Naive thymus-derived CD4-positive, alpha-beta T cell (primary cell): ENCODE measurements at regions not wholly inside any gene's neighbourhood (a gene's known extent, or its start where the extent isn't known, plus 50 kb on each side); places are given as distances from the start of the nearest gene placed in this dataset.

ENCODE experiments used
- ATAC-seq: fragments of 150-1000 bp; cut with Tn5 transposase; 2 replicates; pipeline ENCODE4 v1.10.0; 2021; ENCODE audit warnings: mild to moderate bottlenecking, moderate library complexity
- CTCF ChIA-PET: fragments of 350-600 bp; sonication (Branson Sonifier 250); formaldehyde crosslinking; loops from one replicate; lab custom pipeline; 2021; ENCODE audit warnings: antibody characterized with exemption; lab: Charles Lee
- POLR2A ChIA-PET: fragments of 350-600 bp; sonication (Branson Sonifier 250); formaldehyde crosslinking; loops from one replicate; lab custom pipeline; 2021; ENCODE audit warnings: antibody characterized with exemption, inconsistent platforms; lab: Charles Lee
- DNase-seq, 9 donors: peaks; one replicate each; pipeline versions ENCODE4 v3.0.0 to v3.0.0-alpha.2; 2020 to 2022; ENCODE audit warnings: mixed read lengths in 1 of 9
- H3K27ac ChIP-seq: one replicate; pipeline ENCODE4 v1.7.0; 2013; ENCODE audit warnings: mild to moderate bottlenecking, low read depth, low read length, moderate library complexity
- H3K27me3 ChIP-seq, 2 donors: one replicate each; pipeline ENCODE4 v1.7.0; 2013; ENCODE audit warnings: low read length in 2 of 2, mild to moderate bottlenecking in 2 of 2, moderate library complexity in 2 of 2; ENCODE audit not compliant: control insufficient read depth in 2 of 2, insufficient read depth in 2 of 2
- H3K36me3 ChIP-seq, 3 experiments: 1 replicate in 2 of 3; 2 replicates in 1 of 3; pipeline ENCODE4 v1.7.0; 2013; ENCODE audit warnings: low read length in 3 of 3, mild to moderate bottlenecking in 3 of 3, moderate library complexity in 1 of 3; ENCODE audit not compliant: insufficient read depth in 3 of 3, control insufficient read depth in 2 of 3
- H3K4me1 ChIP-seq, 2 donors: one replicate each; pipeline ENCODE4 v1.7.0; 2013; ENCODE audit warnings: low read length in 2 of 2, mild to moderate bottlenecking in 2 of 2, moderate library complexity in 1 of 2; ENCODE audit not compliant: control insufficient read depth in 2 of 2, insufficient read depth in 2 of 2
- H3K4me3 ChIP-seq: 2 replicates; pipeline ENCODE4 v1.7.0; 2013; ENCODE audit warnings: mild to moderate bottlenecking, low read length
- H3K9me3 ChIP-seq, 3 experiments: 1 replicate in 2 of 3; 2 replicates in 1 of 3; pipeline ENCODE4 v1.7.0; 2013; ENCODE audit warnings: low read length in 3 of 3; ENCODE audit not compliant: control insufficient read depth in 2 of 3
- H3K27ac Mint-ChIP-seq, 9 donors: one replicate each; pipeline ENCODE4 v1.8.0; 2020 to 2022; ENCODE audit warnings: mixed read lengths in 9 of 9, mild to moderate bottlenecking in 8 of 9, moderate library complexity in 5 of 9, inconsistent platforms in 2 of 9
- H3K27me3 Mint-ChIP-seq, 5 donors: one replicate each; pipeline ENCODE4 v1.8.0; 2021 to 2022; ENCODE audit warnings: mixed read lengths in 5 of 5, mild to moderate bottlenecking in 1 of 5
- H3K36me3 Mint-ChIP-seq, 5 donors: one replicate each; pipeline ENCODE4 v1.8.0; 2020 to 2022; ENCODE audit warnings: mixed read lengths in 5 of 5, mild to moderate bottlenecking in 3 of 5, inconsistent platforms in 1 of 5
- H3K4me1 Mint-ChIP-seq, 7 donors: one replicate each; pipeline ENCODE4 v1.8.0; 2020 to 2022; ENCODE audit warnings: mixed read lengths in 7 of 7, mild to moderate bottlenecking in 3 of 7, inconsistent platforms in 1 of 7
- H3K4me3 Mint-ChIP-seq, 10 donors: one replicate each; pipeline ENCODE4 v1.8.0; 2020 to 2022; ENCODE audit warnings: mild to moderate bottlenecking in 10 of 10, mixed read lengths in 10 of 10, moderate library complexity in 6 of 10, inconsistent platforms in 2 of 10
- H3K9me3 Mint-ChIP-seq, 11 donors: one replicate each; pipeline ENCODE4 v1.8.0; 2020 to 2022; ENCODE audit warnings: mixed read lengths in 11 of 11, mild to moderate bottlenecking in 4 of 11, inconsistent platforms in 1 of 11, moderate library complexity in 1 of 11
- intact Hi-C, 2 donors: fragments of 100-400 bp; cut with micrococcal nuclease; formaldehyde crosslinking; loops; one replicate each; pipeline ENCODE4 v1.15.1; 2023

DNA sequence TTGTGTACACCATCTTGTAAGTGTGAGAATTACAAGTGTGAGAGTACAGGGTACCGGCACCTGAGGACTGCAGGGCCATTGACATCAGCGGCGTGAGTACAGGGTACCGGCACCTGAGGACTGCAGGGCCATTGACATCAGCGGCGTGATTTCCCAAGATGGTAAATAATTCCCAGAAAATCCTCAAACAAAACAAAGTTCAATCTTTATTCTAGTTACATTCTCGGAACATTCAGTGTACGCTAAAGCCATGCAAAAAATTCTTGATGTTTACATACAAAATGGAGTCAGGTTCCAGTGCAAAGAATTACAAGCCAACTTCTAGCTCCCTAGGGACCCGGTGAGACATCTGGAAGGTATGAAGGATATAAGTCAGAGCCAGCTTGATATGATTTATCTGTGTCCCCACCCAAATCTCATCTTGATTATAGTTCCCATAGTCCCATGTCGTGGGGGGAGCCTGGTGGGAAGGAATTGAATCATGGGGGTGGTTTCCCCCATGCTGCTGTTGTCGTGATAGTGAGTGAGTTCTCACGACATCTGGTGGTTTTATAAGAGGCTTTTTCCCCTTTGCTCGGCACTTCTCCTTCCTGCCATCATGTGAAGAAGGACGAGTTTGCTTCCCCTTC, 172.7 kb downstream of the TTLL2 start:
- Mint-ChIP-seq H3K27me3 (peaks cover 4 to 31% (median 13%) of the 10 kb centered on the region in 5 donors), H3K4me3 (no peak overlapping the region), H3K27ac (no peak overlapping the region), H3K9me3 (peaks cover 0 to 8% (median 0%) of the 10 kb centered on the region in 11 donors), H3K4me1 (no peaks in the 10 kb centered on the region), H3K36me3 (no peaks in the 10 kb centered on the region)
- Histone ChIP-seq H3K36me3 (no peaks in the 10 kb centered on the region), H3K9me3 (no peaks in the 10 kb centered on the region), H3K27ac (no peak overlapping the region), H3K4me1 (no peaks in the 10 kb centered on the region), H3K27me3 (no peaks in the 10 kb centered on the region), H3K4me3 (no peak overlapping the region)
- intact Hi-C loops, result no loop called here
- no peak for DNase-seq
- no peak for ATAC-seq
- POLR2A ChIA-PET, result no interaction called here
- CTCF ChIA-PET, result no interaction called here

DNA sequence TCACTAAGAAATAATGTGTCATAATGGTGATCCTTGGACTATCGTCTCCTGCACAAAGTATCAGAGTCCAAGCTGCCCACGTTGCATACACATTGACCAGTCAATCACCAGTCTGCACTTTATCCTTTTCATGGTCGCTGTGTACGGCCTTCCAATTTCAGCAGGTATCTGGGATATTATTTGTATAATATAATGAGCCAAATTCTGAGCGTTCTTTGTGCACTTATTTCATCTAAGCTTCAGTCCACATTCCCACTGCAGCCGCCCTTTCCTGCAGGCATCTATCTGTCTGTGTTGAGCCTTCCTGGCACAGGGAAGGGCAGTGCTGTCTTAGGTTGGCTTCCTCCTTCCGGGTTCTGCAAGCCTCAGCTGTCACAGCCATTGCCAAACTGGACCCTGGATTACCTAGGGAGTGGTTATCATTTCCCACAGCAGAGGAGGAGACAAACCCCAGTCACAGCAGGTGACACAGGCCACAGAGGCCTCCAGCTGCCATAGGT, 174.3 kb downstream of the TTLL2 start:
- ATAC-seq (no peak), DNase-seq (no peak)
- Histone ChIP-seq H3K4me1 (no peaks in the 10 kb centered on the region), H3K9me3 (no peaks in the 10 kb centered on the region), H3K4me3 (no peak overlapping the region), H3K27ac (no peak overlapping the region), H3K27me3 (no peaks in the 10 kb centered on the region), H3K36me3 (no peaks in the 10 kb centered on the region)
- Mint-ChIP-seq H3K9me3 (peaks cover 0 to 3% (median 0%) of the 10 kb centered on the region in 11 donors), H3K4me3 (no peak overlapping the region), H3K27me3 (peaks cover 4 to 31% (median 13%) of the 10 kb centered on the region in 5 donors), H3K27ac (no peak overlapping the region), H3K4me1 (no peaks in the 10 kb centered on the region), H3K36me3 (no peaks in the 10 kb centered on the region)
- intact Hi-C loops, result no loop called here
- ChIA-PET CTCF (no interaction called here), POLR2A (no interaction called here)

DNA sequence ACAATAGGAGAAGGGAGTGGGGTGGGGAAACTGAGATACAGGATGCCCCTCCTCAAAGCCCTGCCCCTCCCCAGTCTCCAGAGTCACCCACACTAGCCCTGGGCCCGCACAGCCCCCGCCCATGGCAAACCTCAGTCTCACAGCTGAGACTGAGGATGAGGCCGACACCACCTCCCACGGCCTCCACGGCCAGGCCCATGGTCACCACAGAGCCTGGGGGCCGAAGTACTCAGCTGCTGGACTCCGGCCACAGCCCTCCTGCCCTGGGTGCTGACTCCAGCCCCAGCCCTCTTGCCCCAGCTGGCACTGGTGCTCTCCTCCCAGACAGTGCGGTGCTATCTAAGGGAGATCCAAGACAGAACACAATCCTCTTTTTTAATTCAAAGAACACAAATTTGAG, 176.1 kb downstream of the TTLL2 start:
- Histone ChIP-seq H3K36me3 (no peaks in the 10 kb centered on the region), H3K9me3 (no peaks in the 10 kb centered on the region), H3K4me1 (no peaks in the 10 kb centered on the region), H3K27ac (no peak overlapping the region), H3K4me3 (no peak overlapping the region), H3K27me3 (no peaks in the 10 kb centered on the region)
- POLR2A ChIA-PET, result no interaction called here
- no peak for DNase-seq
- CTCF ChIA-PET, result no interaction called here
- intact Hi-C loops, result no loop called here
- Mint-ChIP-seq H3K9me3 (no peaks in the 10 kb centered on the region), H3K36me3 (no peaks in the 10 kb centered on the region), H3K27ac (no peak overlapping the region), H3K4me3 (no peak overlapping the region), H3K27me3 (peaks cover 4 to 28% (median 5%) of the 10 kb centered on the region in 5 donors), H3K4me1 (no peaks in the 10 kb centered on the region)
- ATAC-seq, result no peak

DNA sequence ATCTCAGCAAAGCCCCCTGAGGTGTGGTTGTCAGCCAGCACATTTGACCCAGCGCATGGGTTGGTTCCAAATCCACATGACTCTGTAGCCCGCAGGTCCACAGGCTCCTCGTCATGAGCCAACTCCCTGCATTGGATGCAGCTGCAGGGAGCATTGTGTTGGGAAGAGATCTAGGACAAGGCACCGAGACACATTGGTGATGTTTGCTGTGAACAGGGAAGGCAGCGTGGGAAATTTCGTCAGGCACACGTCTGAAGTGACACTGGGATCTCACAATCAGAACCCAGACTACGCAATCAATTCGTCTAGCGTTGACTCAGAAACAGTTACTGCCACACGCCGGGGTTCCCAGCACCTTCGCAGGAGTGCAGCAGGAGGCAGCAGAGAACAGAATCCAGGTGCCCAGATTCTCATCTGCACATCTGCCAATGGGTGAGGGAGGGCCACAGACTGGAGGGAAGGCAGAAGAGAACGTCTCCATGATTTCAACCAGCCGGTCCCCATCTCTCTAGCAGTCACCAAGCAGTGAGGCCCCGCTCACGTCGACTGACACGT, 177.0 kb downstream of the TTLL2 start:
- Histone ChIP-seq H3K4me3 (no peak overlapping the region), H3K27ac (no peak overlapping the region), H3K4me1 (no peaks in the 10 kb centered on the region), H3K9me3 (no peaks in the 10 kb centered on the region), H3K36me3 (no peaks in the 10 kb centered on the region), H3K27me3 (no peaks in the 10 kb centered on the region)
- Mint-ChIP-seq H3K9me3 (no peaks in the 10 kb centered on the region), H3K4me1 (no peaks in the 10 kb centered on the region), H3K27me3 (peaks cover 0 to 20% (median 0%) of the 10 kb centered on the region in 5 donors), H3K27ac (no peak overlapping the region), H3K36me3 (no peaks in the 10 kb centered on the region), H3K4me3 (no peak overlapping the region)
- ATAC-seq, result no peak
- no peak for DNase-seq
- POLR2A ChIA-PET, result no interaction called here
- CTCF ChIA-PET, result no interaction called here
- intact Hi-C loops, result no loop called here

DNA sequence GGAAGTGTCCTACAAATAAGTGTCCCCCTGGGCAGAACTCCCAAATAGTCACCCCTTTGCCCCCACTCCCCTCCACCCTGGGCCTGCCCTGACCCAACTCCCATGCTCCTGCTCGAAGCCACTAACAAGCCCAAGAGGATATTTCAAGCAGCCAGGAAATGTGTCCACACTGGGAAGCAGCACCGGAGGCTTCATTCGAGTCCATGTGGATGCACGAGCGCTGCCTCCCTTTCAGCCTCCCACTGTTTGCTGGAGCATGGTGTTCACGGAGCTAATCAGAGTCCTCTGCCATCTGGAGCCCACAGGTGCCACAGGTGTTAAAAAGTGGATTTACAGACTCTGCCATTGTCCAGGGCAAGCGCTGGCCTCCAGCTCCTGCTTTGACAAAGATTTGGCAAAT, 177.6 kb downstream of the TTLL2 start:
- H3K4me3 Mint-ChIP-seq, result no peak overlapping the region
- H3K9me3 Mint-ChIP-seq, result no peaks in the 10 kb centered on the region
- H3K27me3 Mint-ChIP-seq, result peaks cover 0 to 20% (median 0%) of the 10 kb centered on the region in 5 donors
- no peaks in the 10 kb centered on the region for H3K36me3 Mint-ChIP-seq
- no peak overlapping the region for H3K27ac ChIP-seq
- no peaks in the 10 kb centered on the region for H3K36me3 ChIP-seq
- intact Hi-C loops, result no loop called here
- H3K27me3 ChIP-seq, result no peaks in the 10 kb centered on the region
- ChIA-PET POLR2A (no interaction called here), CTCF (no interaction called here)
- no peak for ATAC-seq
- H3K27ac Mint-ChIP-seq, result no peak overlapping the region
- no peaks in the 10 kb centered on the region for H3K4me1 ChIP-seq
- no peaks in the 10 kb centered on the region for H3K4me1 Mint-ChIP-seq
- no peak for DNase-seq
- no peak overlapping the region for H3K4me3 ChIP-seq
- no peaks in the 10 kb centered on the region for H3K9me3 ChIP-seq

DNA sequence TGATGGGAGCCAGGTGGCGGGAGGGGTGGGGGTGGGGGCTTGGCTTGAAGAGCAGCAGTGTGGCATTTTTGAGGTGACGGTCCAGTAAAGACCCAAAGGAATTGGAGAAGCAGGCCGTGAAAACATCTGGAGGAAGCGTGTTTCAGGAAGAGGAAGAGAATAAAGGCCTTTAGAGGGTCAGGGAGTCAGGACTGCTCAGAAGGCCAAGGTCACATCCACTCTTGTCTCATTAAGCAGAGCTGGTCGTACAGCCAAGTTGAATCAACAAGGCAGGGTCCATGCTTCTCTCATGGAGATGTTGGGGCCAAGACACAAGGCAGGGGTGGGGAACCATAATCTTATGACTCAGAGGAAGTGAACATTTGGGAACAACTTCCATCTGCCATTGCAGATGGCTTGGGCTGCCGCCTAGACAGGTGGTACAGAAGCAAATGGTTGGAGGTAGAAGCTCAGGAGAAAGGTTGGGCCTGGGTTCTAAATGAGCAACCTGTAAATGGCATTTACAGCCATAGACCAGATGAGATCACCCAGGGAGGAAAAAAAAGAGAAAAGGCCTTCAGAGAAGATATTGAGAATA, 179.6 kb downstream of the TTLL2 start:
- ATAC-seq, result no peak
- no peaks in the 10 kb centered on the region for H3K27me3 ChIP-seq
- no peak for DNase-seq
- H3K4me1 ChIP-seq, result no peaks in the 10 kb centered on the region
- no peaks in the 10 kb centered on the region for H3K9me3 ChIP-seq
- ChIA-PET CTCF (no interaction called here), POLR2A (no interaction called here)
- peaks cover 0 to 2% (median 0%) of the 10 kb centered on the region in 11 donors for H3K9me3 Mint-ChIP-seq
- H3K27ac Mint-ChIP-seq, result no peak overlapping the region
- H3K36me3 Mint-ChIP-seq, result no peaks in the 10 kb centered on the region
- no peak overlapping the region for H3K27ac ChIP-seq
- H3K4me3 ChIP-seq, result no peak overlapping the region
- H3K4me1 Mint-ChIP-seq, result peaks cover 0 to 2% (median 0%) of the 10 kb centered on the region in 7 donors
- no peak overlapping the region for H3K4me3 Mint-ChIP-seq
- H3K27me3 Mint-ChIP-seq, result peaks cover 0 to 5% (median 0%) of the 10 kb centered on the region in 5 donors
- H3K36me3 ChIP-seq, result no peaks in the 10 kb centered on the region
- intact Hi-C loops, result no loop called here

DNA sequence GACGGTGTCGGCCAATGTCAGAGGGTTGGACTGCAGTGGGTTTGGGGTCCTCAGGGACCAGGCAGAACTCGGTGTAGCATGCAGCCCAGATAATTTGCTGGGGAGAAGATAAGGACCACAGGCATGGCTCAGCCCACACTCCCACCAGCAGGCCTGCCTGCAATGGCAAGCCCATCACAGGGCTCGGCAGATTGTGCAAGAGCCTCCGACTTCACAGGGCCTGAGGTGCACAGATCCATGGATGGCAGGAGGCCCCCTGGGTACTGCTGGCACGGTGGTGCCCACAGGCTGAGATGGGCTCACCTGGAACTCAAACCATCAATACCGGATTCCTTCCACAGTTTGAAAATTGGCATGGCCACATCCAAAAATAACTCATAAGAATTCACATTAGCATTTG, 180.3 kb downstream of the TTLL2 start:
- ATAC-seq, result no peak

More for the DNA sequence above, 180.3 kb downstream of the TTLL2 start:
- H3K4me3 Mint-ChIP-seq, result no peak overlapping the region
- H3K27ac Mint-ChIP-seq, result no peak overlapping the region
- H3K9me3 ChIP-seq, result no peaks in the 10 kb centered on the region
- no peaks in the 10 kb centered on the region for H3K4me1 ChIP-seq
- no peak overlapping the region for H3K4me3 ChIP-seq
- H3K27me3 ChIP-seq, result no peaks in the 10 kb centered on the region
- intact Hi-C loops, result no loop called here
- no peaks in the 10 kb centered on the region for H3K36me3 Mint-ChIP-seq
- peaks cover 0 to 2% (median 0%) of the 10 kb centered on the region in 11 donors for H3K9me3 Mint-ChIP-seq
- CTCF ChIA-PET, result no interaction called here
- no peak for DNase-seq
- no peaks in the 10 kb centered on the region for H3K36me3 ChIP-seq
- peaks cover 0 to 2% (median 0%) of the 10 kb centered on the region in 7 donors for H3K4me1 Mint-ChIP-seq
- H3K27ac ChIP-seq, result no peak overlapping the region
- H3K27me3 Mint-ChIP-seq, result peaks cover 0 to 8% (median 0%) of the 10 kb centered on the region in 5 donors
- POLR2A ChIA-PET, result no interaction called here
